RWPE2 (cell line): ENCODE measurements at regions not wholly inside any gene's neighbourhood (a gene's known extent, or its start where the extent isn't known, plus 50 kb on each side); places are given as distances from the start of the nearest gene placed in this dataset.

ENCODE experiments used
- ATAC-seq: fragments of 200-7000 bp; cut with Tn5 transposase; 3 replicates; pipeline ENCODE4 v1.9.1; 2021; ENCODE audit warnings: low read depth
- DNase-seq: peaks from one replicate; pipeline ENCODE4 v3.0.0-alpha.2; 2020; ENCODE audit warnings: low spot score
- H3K27ac ChIP-seq: fragments of 450-650 bp; 2 replicates; pipeline ENCODE4 v1.5.1; 2017; ENCODE audit warnings: mild to moderate bottlenecking; ENCODE audit not compliant: poor library complexity, severe bottlenecking
- H3K27me3 ChIP-seq: fragments of 250-450 bp; sonication (Bioruptor Pico); 2 replicates; pipeline ENCODE4 v1.5.1; 2021; ENCODE audit warnings: mild to moderate bottlenecking, moderate library complexity; ENCODE audit not compliant: insufficient read depth, poor library complexity, severe bottlenecking
- H3K36me3 ChIP-seq: fragments of 250-450 bp; sonication (Bioruptor Pico); 2 replicates; pipeline ENCODE4 v1.5.1; 2020; ENCODE audit warnings: low read depth, mild to moderate bottlenecking, moderate library complexity
- H3K4me1 ChIP-seq: fragments of 250-450 bp; sonication (Bioruptor Pico); 2 replicates; pipeline ENCODE4 v1.5.1; 2021; ENCODE audit warnings: mild to moderate bottlenecking, moderate library complexity; ENCODE audit not compliant: insufficient read depth, poor library complexity, severe bottlenecking
- H3K4me3 ChIP-seq: fragments of 250-450 bp; sonication (Bioruptor Pico); 2 replicates; pipeline ENCODE4 v1.5.1; 2021; ENCODE audit warnings: mild to moderate bottlenecking, moderate library complexity; ENCODE audit not compliant: severe bottlenecking
- H3K9me3 ChIP-seq: fragments of 250-450 bp; sonication (Bioruptor Pico); 2 replicates; pipeline ENCODE4 v1.5.1; 2021; ENCODE audit warnings: mild to moderate bottlenecking, moderate library complexity; ENCODE audit not compliant: severe bottlenecking
- TF ChIP-seq, protein P1 (sequence below): fragments of 450-650 bp; IDR thresholded peaks from one replicate; pipeline ENCODE4 v1.5.1; 2017; ENCODE audit warnings: mild to moderate bottlenecking, moderate library complexity; ENCODE audit not compliant: poor library complexity, severe bottlenecking

DNA sequence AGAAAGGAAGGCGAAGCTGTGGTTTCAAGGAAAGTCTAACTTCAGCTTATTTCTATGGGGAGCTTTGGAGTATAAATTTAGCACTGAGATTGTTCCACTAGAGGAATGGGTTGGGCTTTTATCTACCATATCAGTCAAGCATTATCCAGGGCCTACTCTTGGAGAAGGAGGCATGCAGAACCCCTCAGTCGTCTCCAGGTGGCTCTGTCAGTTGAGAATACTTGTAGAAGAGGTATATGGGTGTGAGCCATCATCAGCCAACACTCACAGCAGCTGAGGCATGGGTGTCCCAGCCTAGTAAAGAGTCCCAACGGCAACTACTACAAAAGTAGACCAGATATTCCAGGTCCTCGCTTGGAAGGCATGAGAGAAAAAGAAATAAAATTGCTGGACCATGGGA is 548.5 kb upstream of the GRAMD2B start:
- ATAC-seq (peak; percentile 62; the same call in 2 of the 3 replicates), DNase-seq (no peak)
- Histone ChIP-seq H3K4me3 (no peak overlapping the region), H3K27me3 (no peaks in the 10 kb centered on the region), H3K4me1 (peaks cover 8% of the 10 kb centered on the region), H3K27ac (no peak overlapping the region), H3K9me3 (no peaks in the 10 kb centered on the region), H3K36me3 (no peaks in the 10 kb centered on the region)
- TF ChIP-seq, protein P1, sequence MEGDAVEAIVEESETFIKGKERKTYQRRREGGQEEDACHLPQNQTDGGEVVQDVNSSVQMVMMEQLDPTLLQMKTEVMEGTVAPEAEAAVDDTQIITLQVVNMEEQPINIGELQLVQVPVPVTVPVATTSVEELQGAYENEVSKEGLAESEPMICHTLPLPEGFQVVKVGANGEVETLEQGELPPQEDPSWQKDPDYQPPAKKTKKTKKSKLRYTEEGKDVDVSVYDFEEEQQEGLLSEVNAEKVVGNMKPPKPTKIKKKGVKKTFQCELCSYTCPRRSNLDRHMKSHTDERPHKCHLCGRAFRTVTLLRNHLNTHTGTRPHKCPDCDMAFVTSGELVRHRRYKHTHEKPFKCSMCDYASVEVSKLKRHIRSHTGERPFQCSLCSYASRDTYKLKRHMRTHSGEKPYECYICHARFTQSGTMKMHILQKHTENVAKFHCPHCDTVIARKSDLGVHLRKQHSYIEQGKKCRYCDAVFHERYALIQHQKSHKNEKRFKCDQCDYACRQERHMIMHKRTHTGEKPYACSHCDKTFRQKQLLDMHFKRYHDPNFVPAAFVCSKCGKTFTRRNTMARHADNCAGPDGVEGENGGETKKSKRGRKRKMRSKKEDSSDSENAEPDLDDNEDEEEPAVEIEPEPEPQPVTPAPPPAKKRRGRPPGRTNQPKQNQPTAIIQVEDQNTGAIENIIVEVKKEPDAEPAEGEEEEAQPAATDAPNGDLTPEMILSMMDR = peak; percentile 16

GRCh38 chr5:125877248-125877647 is 546.0 kb upstream of the GRAMD2B start:
- H3K27ac ChIP-seq = no peak overlapping the region
- no peaks in the 10 kb centered on the region for H3K36me3 ChIP-seq
- TF ChIP-seq, protein P1 = no peak
- no peaks in the 10 kb centered on the region for H3K9me3 ChIP-seq
- H3K27me3 ChIP-seq = no peaks in the 10 kb centered on the region
- DNase-seq = no peak
- H3K4me3 ChIP-seq = no peak overlapping the region
- no peak for ATAC-seq
- peaks cover 13% of the 10 kb centered on the region for H3K4me1 ChIP-seq

DNA sequence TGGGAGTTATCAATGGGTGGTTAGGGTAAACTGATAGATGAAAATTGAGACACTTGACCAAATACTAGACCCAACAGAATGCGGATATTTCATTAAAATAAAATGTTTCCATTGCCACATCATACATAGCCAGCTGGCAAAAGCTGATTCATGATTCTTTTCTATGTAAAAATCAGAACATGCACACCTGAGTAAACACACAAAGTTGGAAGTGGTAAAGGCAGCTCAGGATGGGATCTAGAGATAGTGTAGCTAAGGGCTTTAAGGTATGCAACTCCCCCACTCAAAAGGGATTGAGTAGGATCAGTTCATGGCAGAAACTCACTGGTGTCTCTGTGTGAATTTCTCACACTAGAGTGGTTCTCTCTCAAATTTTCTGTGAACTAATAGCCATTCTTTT is 541.1 kb upstream of the GRAMD2B start:
- ATAC-seq (peak; percentile 79), DNase-seq (no peak)
- TF ChIP-seq, protein P1 = no peak
- Histone ChIP-seq H3K27ac (peak overlapping the region; percentile 47), H3K4me1 (peaks cover 23% of the 10 kb centered on the region), H3K4me3 (no peak overlapping the region), H3K27me3 (no peaks in the 10 kb centered on the region), H3K36me3 (no peaks in the 10 kb centered on the region), H3K9me3 (no peaks in the 10 kb centered on the region)

GRCh38 chr5:125883223-125883622 is 540.0 kb upstream of the GRAMD2B start:
- Histone ChIP-seq H3K36me3 (no peaks in the 10 kb centered on the region), H3K4me3 (no peak overlapping the region), H3K27me3 (no peaks in the 10 kb centered on the region), H3K4me1 (peaks cover 23% of the 10 kb centered on the region), H3K27ac (peak overlapping the region; percentile 47), H3K9me3 (no peaks in the 10 kb centered on the region)
- TF ChIP-seq, protein P1 = no peak
- DNase-seq (no peak), ATAC-seq (peak; percentile 91)

DNA sequence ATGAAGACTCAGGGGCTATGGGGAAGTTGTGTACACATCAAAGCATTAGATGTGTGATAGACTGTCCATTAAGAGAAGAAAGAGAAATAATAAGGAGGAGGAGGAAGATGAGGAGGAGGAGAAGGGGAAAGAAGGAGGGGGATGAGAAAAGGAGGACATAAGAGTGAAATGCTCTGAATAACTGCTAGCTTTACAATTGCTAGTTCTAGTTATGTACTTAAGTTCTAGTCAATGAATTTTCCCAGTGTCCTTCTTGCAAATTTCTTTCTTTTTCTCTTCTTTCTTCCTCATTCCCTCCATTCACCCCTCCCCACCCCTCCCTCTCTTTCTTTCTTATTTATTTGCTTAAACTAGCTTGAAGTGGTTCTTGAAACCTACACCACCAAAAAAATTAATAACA is 534.9 kb upstream of the GRAMD2B start:
- Histone ChIP-seq H3K36me3 (no peaks in the 10 kb centered on the region), H3K9me3 (no peaks in the 10 kb centered on the region), H3K4me3 (no peak overlapping the region), H3K4me1 (peaks cover 26% of the 10 kb centered on the region), H3K27me3 (no peaks in the 10 kb centered on the region), H3K27ac (no peak overlapping the region)
- TF ChIP-seq, protein P1 = no peak
- no peak for DNase-seq
- ATAC-seq = no peak
